Spleen (tissue), 7 donors: ENCODE measurements at regions not wholly inside any gene's neighbourhood (a gene's known extent, or its start where the extent isn't known, plus 50 kb on each side); places are given as distances from the start of the nearest gene placed in this dataset.

ENCODE experiments used
- CTCF ChIP-seq, 11 experiments: fragments of 200-600 bp in 7 of 11; fragments of 450-650 bp in 4 of 11; sonication (generic) in 4 of 11; IDR thresholded peaks in 8 of 11; conservative IDR thresholded peaks in 3 of 11; 1 replicate in 7 of 11; 2 replicates in 4 of 11; pipeline versions ENCODE4 v1.4.0 to v1.8.0; 2016 to 2021; ENCODE audit warnings: antibody characterized with exemption in 11 of 11, inconsistent platforms in 4 of 11, mild to moderate bottlenecking in 1 of 11
- POLR2A ChIP-seq, 3 donors: fragments of 450-650 bp; IDR thresholded peaks; one replicate each; pipeline ENCODE4 v1.5.1; 2017; ENCODE audit warnings: antibody characterized with exemption in 3 of 3, mild to moderate bottlenecking in 1 of 3
- donor health status: DM: no; HTN: no; CAD: no; lungs with moderate emphysema.
- donor health status: DM: no; HTN: no; CAD: no.
- donor health status: DM: no; HTN: no; CAD: no.

- no peak for TF ChIP-seq POLR2A (IDR thresholded peaks at IDR 0.05)
- no peak for TF ChIP-seq CTCF (IDR thresholded peaks at IDR 0.05 in 8 of 11, conservative IDR thresholded peaks at IDR 0.05 in 3 of 11)
These were observed 159.0 kb upstream of the NOX3 start for GRCh38 chr6:155614606-155615005.
